HUES48 (cell line): ENCODE measurements at regions not wholly inside any gene's neighbourhood (a gene's known extent, or its start where the extent isn't known, plus 50 kb on each side); places are given as distances from the start of the nearest gene placed in this dataset.
"Not testable (repeated sequence)": the region's sequence is repeated elsewhere in the genome, so short reads cannot be mapped to it uniquely, and the experiment has no call there.

ENCODE experiments used
- H3K27ac ChIP-seq: one replicate; pipeline ENCODE4 v1.7.0; 2013; ENCODE audit warnings: low read depth, low read length, inconsistent platforms
- H3K27me3 ChIP-seq: 2 replicates; pipeline ENCODE4 v1.6.1; 2013; ENCODE audit warnings: mild to moderate bottlenecking, low read length; ENCODE audit not compliant: control insufficient read depth, insufficient read depth
- H3K36me3 ChIP-seq: 2 replicates; pipeline ENCODE4 v1.6.1; 2013; ENCODE audit warnings: low read length; ENCODE audit not compliant: control insufficient read depth, insufficient read depth
- H3K4me1 ChIP-seq: 2 replicates; pipeline ENCODE4 v1.6.1; 2013; ENCODE audit warnings: mild to moderate bottlenecking, low read length; ENCODE audit not compliant: control insufficient read depth, insufficient read depth
- H3K4me3 ChIP-seq: 2 replicates; pipeline ENCODE4 v1.5.1; 2013; ENCODE audit warnings: mild to moderate bottlenecking, low read depth, low read length
- H3K9ac ChIP-seq: 2 replicates; pipeline ENCODE4 v1.6.1; 2013; ENCODE audit warnings: mild to moderate bottlenecking, low read depth, low read length, moderate library complexity
- H3K9me3 ChIP-seq: 2 replicates; pipeline ENCODE4 v1.6.1; 2013; ENCODE audit warnings: low read length; ENCODE audit not compliant: control insufficient read depth, insufficient read depth

DNA sequence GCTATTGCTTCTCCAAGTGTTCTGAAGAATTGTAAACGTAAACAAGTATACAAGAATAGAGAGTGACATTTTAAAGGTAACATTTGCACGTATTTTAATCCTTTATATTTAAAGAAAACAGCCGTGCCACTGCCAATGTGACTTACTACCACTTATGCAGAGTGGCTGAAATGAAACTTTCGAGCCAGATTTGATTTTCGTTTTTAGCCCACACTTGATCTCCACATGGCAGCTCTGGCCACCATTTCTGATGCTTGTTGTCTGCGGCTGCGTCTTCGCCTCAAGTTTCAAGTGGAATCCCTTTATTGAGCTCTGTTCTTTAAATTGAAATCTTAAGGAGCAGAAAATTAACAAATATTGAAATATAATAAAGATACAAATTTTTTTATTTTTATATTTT is 70.0 kb downstream of the ELAPOR2 start:
- Histone ChIP-seq H3K4me3 (no peak overlapping the region), H3K9me3 (peaks cover 3% of the 10 kb centered on the region; the same call in 1 of the 2 replicates), H3K27ac (no peak overlapping the region), H3K9ac (no peak overlapping the region), H3K36me3 (no peaks in the 10 kb centered on the region), H3K4me1 (no peaks in the 10 kb centered on the region), H3K27me3 (no peaks in the 10 kb centered on the region)

DNA sequence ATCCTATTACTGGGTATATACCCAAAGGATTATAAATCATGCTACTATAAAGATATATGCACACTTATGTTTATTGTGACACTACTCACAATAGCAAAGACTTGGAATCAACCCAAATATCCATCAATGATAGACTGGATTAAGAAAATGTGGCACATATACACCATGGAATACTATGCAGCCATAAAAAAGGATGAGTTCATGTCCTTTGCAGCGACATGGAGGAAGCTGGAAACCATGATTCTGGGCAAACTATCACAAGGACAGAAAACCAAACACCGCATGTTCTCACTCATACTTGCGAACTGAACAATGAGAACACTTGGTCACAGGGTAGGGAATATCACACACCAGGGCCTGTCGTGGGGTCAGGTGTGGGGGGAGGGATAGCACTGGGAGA is 71.6 kb downstream of the ELAPOR2 start:
- H3K4me3 ChIP-seq, H3K4me1 ChIP-seq, H3K27me3 ChIP-seq, H3K9ac ChIP-seq, H3K9me3 ChIP-seq, H3K36me3 ChIP-seq, H3K27ac ChIP-seq: not testable (repeated sequence)

DNA sequence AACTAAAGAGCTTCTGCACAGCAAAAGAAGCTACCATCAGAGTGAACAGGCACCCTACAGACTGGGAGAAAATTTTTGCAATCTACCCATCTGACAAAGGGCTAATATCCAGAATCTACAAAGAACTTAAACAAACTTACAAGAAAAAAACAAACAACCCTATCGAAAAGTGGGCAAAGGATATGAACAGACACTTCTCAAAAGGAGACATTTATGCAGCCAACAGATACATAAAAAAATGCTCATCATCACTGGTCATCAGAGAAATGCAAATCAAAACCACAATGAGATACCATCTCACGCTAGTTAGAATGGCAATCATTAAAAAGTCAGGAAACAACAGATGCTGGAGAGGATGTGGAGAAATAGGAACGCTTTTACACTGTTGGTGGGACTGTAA is 72.1 kb downstream of the ELAPOR2 start:
- not testable (repeated sequence) for H3K4me1 ChIP-seq, H3K36me3 ChIP-seq, H3K9ac ChIP-seq, H3K27ac ChIP-seq, H3K4me3 ChIP-seq, H3K27me3 ChIP-seq, H3K9me3 ChIP-seq

DNA sequence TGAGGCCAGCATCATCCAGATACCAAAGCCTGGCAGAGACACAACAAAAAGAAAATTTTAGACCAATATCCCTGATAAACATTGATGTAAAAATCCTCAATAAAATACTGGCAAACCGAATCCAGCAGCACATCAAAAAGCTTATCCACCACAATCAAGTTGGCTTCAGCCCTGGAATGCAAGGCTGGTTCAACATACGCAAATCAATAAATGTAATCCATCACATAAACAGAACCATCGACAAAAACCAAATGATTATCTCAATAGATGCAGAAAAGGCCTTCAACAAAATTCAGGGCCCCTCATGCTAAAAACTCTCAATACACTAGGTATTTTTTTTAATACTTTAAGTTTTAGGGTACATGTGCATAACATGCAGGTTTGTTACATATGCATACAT is 74.1 kb downstream of the ELAPOR2 start:
- H3K4me3 ChIP-seq, H3K27me3 ChIP-seq, H3K27ac ChIP-seq: not testable (repeated sequence)

DNA sequence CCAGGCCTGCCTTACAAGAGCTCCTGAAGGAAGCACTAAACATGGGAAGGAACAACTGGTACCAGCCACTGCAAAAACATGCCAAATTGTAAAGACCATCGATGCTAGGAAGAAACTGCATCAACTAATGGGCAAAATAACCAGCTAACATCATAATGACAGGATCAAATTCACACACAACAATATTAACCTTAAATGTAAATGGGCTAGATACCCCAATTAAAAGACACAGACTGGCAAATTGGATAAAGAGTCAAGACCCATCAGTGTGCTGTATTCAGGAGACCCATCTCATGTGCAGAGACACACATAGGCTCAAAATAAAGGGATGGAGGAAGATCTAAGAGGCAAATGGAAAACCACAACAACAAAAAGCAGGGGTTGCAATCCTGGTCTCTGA is 75.8 kb downstream of the ELAPOR2 start:
- not testable (repeated sequence) for H3K27me3 ChIP-seq, H3K4me1 ChIP-seq, H3K9me3 ChIP-seq, H3K9ac ChIP-seq, H3K4me3 ChIP-seq, H3K27ac ChIP-seq, H3K36me3 ChIP-seq

More for the DNA sequence above, 74.1 kb downstream of the ELAPOR2 start:
- not testable (repeated sequence) for H3K36me3 ChIP-seq, H3K9me3 ChIP-seq, H3K9ac ChIP-seq, H3K4me1 ChIP-seq

DNA sequence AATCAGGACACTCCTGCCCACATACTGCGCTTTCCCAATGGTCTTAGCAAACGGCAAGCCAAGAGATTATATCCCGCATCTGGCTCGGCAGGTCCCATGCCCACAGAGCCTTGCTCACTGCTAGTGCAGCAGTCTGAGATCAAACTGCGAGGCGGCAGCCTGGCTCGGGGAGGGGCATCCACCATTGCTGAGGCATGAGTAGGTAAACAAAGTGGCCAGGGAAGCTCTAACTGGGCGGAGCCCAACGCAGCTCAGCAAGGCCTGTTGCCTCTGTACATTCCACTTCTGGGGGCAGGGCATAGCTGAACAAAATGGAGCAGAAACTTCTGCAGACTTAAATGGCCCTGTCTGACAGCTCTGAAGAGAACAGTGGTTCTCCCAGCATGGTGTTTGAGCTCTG is 77.5 kb downstream of the ELAPOR2 start:
- not testable (repeated sequence) for H3K27ac ChIP-seq, H3K36me3 ChIP-seq, H3K27me3 ChIP-seq, H3K4me3 ChIP-seq, H3K4me1 ChIP-seq, H3K9ac ChIP-seq, H3K9me3 ChIP-seq

DNA sequence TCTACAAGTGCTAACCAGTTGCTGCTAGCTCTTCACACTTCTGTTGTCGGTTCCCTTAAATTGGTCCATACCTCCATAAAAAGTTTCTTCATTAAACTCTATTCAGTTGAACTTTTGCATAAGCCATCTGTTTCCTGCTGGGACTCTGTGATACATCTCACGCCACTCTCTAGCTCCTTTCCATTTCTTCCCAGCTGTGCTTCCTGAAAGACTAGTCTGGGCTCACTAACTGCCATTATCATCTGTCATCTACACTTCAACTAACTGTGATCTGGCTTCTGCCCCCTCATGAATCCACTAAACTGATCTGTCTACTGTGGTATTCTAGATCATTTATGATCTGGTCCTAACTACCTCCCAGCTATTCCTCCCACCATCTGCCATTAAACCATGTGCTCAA is 78.3 kb downstream of the ELAPOR2 start:
- H3K9me3 ChIP-seq = peaks cover 3% of the 10 kb centered on the region; the same call in 1 of the 2 replicates
- H3K27ac ChIP-seq = no peak overlapping the region
- no peak overlapping the region for H3K9ac ChIP-seq
- H3K36me3 ChIP-seq = no peaks in the 10 kb centered on the region
- no peak overlapping the region for H3K4me3 ChIP-seq
- H3K27me3 ChIP-seq = no peaks in the 10 kb centered on the region
- peaks cover 5% of the 10 kb centered on the region for H3K4me1 ChIP-seq

DNA sequence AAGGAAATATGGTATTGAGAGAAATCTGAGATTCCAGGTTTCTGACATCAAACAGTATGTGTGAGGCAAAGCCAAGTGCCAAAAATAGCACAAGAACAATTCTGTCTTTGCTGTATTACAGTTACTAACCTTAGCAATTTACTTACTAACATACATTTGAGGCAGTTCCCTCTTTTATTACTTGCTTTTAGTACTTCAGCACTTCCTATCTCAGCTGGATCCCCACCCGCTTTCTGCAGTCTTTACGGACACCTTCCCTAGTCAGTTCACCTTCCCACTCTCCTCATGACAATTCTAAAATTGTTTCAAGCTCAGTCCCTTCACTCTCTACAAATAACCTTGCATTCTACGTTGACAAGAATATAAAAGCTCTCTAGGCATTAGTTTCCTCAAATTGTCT is 79.2 kb downstream of the ELAPOR2 start:
- Histone ChIP-seq H3K36me3 (no peaks in the 10 kb centered on the region), H3K9me3 (peaks cover 3% of the 10 kb centered on the region; the same call in 1 of the 2 replicates), H3K4me3 (no peak overlapping the region), H3K27me3 (no peaks in the 10 kb centered on the region), H3K4me1 (peaks cover 11% of the 10 kb centered on the region), H3K9ac (no peak overlapping the region), H3K27ac (no peak overlapping the region)

DNA sequence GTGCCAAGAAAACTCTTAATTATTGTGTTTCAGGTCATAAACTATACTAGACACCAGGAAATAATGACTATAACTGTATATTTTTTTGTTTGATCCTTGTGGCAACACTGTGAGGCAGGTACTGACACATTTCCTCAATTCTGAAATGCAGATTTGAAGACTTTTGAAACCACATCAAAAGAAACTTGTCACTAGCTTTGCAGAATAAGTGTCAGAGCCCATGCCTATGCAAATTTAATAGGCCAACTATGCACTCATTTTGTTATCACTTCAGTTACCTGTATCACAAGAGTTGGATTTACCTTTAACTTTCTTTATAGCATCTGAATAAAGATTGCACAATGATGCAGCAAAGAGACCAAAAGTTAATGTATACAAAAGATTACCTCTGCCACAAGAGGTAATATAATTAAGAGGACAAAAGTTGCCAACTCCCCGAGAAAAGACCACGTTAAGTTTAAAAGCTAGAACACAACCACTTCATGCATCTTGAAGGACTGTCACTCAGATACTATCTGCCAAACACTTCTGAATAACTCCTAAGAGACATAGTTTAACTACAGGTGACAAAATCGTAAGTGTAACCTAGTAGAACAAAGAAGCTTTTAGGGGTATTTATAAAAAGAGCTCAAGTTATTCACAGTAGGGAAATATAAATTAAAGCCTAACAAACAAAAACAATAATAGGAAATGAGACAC is 80.5 kb downstream of the ELAPOR2 start:
- Histone ChIP-seq H3K9ac (no peak overlapping the region), H3K4me3 (no peak overlapping the region), H3K9me3 (peaks cover 3% of the 10 kb centered on the region; the same call in 1 of the 2 replicates), H3K4me1 (peaks cover 11% of the 10 kb centered on the region), H3K27ac (no peak overlapping the region), H3K27me3 (no peaks in the 10 kb centered on the region), H3K36me3 (no peaks in the 10 kb centered on the region)

DNA sequence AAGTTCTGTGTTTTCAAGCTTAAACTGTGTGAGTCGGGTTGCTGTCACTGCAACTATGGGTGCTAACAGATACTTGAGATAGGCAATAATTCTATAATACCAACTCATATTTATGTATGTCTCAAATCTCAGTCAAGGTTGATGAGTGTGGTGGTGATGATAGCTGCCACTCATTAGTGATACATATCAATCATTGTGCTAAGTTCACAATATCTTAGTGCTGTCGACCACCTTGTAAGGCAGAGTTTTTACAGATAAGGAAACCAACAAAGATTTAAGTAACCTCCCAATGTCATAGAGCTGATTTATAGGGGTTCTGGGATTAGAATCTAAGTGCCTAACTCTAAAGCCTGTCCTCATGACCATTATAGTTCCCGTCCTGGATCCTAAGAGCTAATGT is 82.5 kb downstream of the ELAPOR2 start:
- Histone ChIP-seq H3K36me3 (no peaks in the 10 kb centered on the region), H3K27ac (no peak overlapping the region), H3K27me3 (no peaks in the 10 kb centered on the region), H3K4me1 (peaks cover 12% of the 10 kb centered on the region), H3K4me3 (no peak overlapping the region), H3K9me3 (no peaks in the 10 kb centered on the region), H3K9ac (no peak overlapping the region)

DNA sequence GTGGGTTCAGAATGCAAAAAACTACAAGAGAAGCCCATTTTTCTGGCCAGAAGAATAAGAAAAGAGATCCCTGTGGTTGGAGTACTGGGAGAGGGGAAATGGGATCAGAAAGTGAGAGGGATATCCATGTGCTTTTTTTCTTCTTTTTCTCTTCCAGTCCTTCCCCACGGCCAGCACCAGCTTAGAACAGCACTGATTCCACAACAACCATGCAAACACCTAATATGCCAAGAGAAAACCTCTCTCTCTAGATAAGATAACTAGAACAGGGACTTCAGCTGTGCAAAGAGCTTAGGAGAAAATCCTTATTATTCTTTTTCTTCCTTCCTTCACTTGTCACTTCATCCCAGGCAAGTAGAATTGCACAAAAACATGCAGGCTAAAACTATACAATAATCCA is 83.5 kb downstream of the ELAPOR2 start:
- no peaks in the 10 kb centered on the region for H3K9me3 ChIP-seq
- H3K36me3 ChIP-seq = no peaks in the 10 kb centered on the region
- H3K27me3 ChIP-seq = no peaks in the 10 kb centered on the region
- H3K27ac ChIP-seq = peak overlapping the region; percentile 41
- H3K4me3 ChIP-seq = no peak overlapping the region
- peaks cover 16% of the 10 kb centered on the region for H3K4me1 ChIP-seq
- H3K9ac ChIP-seq = no peak overlapping the region

DNA sequence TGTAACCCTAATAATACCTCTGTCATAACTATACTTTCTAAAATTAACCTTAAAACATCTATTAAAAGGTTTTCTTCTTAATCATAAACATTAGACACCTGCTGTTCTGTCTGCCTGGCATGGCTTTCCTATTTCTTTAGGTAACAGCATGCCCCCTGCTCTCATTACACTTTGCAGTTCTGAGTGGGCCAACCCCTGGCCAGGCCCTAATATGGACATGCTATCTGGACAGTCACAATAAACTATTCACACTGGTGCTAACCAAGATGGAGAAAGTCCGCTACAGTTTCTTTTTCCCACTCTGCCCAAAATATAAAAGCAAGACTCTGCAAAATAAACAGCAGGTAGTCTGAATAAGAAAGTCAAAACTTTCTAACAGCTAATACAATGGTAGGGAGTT is 84.0 kb downstream of the ELAPOR2 start:
- Histone ChIP-seq H3K27ac (no peak overlapping the region), H3K4me1 (peaks cover 16% of the 10 kb centered on the region)

More for the DNA sequence above, 84.0 kb downstream of the ELAPOR2 start:
- Histone ChIP-seq H3K9me3 (no peaks in the 10 kb centered on the region), H3K27me3 (no peaks in the 10 kb centered on the region), H3K9ac (no peak overlapping the region), H3K36me3 (no peaks in the 10 kb centered on the region), H3K4me3 (no peak overlapping the region)
